ENCODE measurements at regions not wholly inside any gene's neighbourhood (a gene's known extent, or its start where the extent isn't known, plus 50 kb on each side); places are given as distances from the start of the nearest gene placed in this dataset.

- DNase-seq, result no peak
These were observed 903.8 kb downstream of the STIM2 start for GRCh38 chr4:27764526-27764837.

More at GRCh38 chr4:27764526-27764837, 903.8 kb downstream of the STIM2 start:
- no peaks in the 10 kb centered on the region for H3K36me3 ChIP-seq (replicated peaks in 1 of 2; ENCODE audit: control insufficient read depth in 1 of 2, insufficient read depth in 2 of 2, low read length in 1 of 2)
- POLR2A ChIA-PET, result no interaction called here
- CTCF ChIA-PET, result no interaction called here
- H3F3A ChIP-seq (replicated peaks; ENCODE audit: insufficient read depth), result no peaks in the 10 kb centered on the region
- TF ChIP-seq PBX3 (IDR thresholded peaks at IDR 0.05), result no peak
- TF ChIP-seq TEAD4 (IDR thresholded peaks at IDR 0.05; ENCODE audit: borderline replicate concordance, insufficient read depth), result no peak
- no peak for TF ChIP-seq USF2 (IDR thresholded peaks at IDR 0.05; ENCODE audit: borderline replicate concordance, low read depth, low read length)
- no peak for TF ChIP-seq EZH2phosphoT487 (IDR thresholded peaks at IDR 0.05; ENCODE audit: borderline replicate concordance, low read depth)
- no peak for TF ChIP-seq NFIC (IDR thresholded peaks at IDR 0.05; ENCODE audit: borderline replicate concordance)
- no peak for TF ChIP-seq CHD2 (IDR thresholded peaks at IDR 0.05; ENCODE audit: low read length, partially characterized antibody)
- no peak for TF ChIP-seq SMC3 (IDR thresholded peaks at IDR 0.05; ENCODE audit: low read depth, low read length)
- no peak for TF ChIP-seq FOXJ3 (CRISPR knock-in tag; IDR thresholded peaks at IDR 0.05)
- no peak for TF ChIP-seq IRF3 (IDR thresholded peaks at IDR 0.05; ENCODE audit: low read depth, low read length)
- TF ChIP-seq FOSL2 (IDR thresholded peaks at IDR 0.05; ENCODE audit: borderline replicate concordance, low read depth), result no peak
- no peak for TF ChIP-seq ZBTB33 (IDR thresholded peaks at IDR 0.05; ENCODE audit: borderline replicate concordance, low read depth)
- TF ChIP-seq MEF2A (IDR thresholded peaks at IDR 0.05; ENCODE audit: borderline replicate concordance, low read depth), result no peak
- TF ChIP-seq ELF1 (IDR thresholded peaks at IDR 0.05), result no peak
- no peak overlapping the region for H3K9ac ChIP-seq
- H3K4me3 ChIP-seq (ENCODE audit: low read depth in 2 of 2, low read length in 1 of 2), result no peak overlapping the region
- H3K4me1 ChIP-seq (ENCODE audit: control insufficient read depth in 1 of 2, insufficient read depth in 2 of 2, low read depth in 1 of 2, low read length in 1 of 2), result no peaks in the 10 kb centered on the region
- no peaks in the 10 kb centered on the region for H3K79me2 ChIP-seq (ENCODE audit: insufficient read depth)
- H2AFZ ChIP-seq (ENCODE audit: low read depth), result no peak overlapping the region
- no peaks in the 10 kb centered on the region for H3K9me3 ChIP-seq
- 1% methylated on average over 4 of the region's 4 CpGs for WGBS (ENCODE audit: low lambda C conversion rate)
- H3K4me2 ChIP-seq, result no peak overlapping the region
- no peaks in the 10 kb centered on the region for H3K9me2 ChIP-seq
- no peaks in the 10 kb centered on the region for H4K20me1 ChIP-seq (ENCODE audit: insufficient read depth)
- no peak overlapping the region for H3K27ac ChIP-seq (ENCODE audit: low read depth in 2 of 2, low read length in 1 of 2)
- no peaks in the 10 kb centered on the region for H3K27me3 ChIP-seq (ENCODE audit: insufficient read depth)

Data from SK-N-SH (cell line).